ENCODE measurements at regions not wholly inside any gene's neighbourhood (a gene's known extent, or its start where the extent isn't known, plus 50 kb on each side); places are given as distances from the start of the nearest gene placed in this dataset.

DNA sequence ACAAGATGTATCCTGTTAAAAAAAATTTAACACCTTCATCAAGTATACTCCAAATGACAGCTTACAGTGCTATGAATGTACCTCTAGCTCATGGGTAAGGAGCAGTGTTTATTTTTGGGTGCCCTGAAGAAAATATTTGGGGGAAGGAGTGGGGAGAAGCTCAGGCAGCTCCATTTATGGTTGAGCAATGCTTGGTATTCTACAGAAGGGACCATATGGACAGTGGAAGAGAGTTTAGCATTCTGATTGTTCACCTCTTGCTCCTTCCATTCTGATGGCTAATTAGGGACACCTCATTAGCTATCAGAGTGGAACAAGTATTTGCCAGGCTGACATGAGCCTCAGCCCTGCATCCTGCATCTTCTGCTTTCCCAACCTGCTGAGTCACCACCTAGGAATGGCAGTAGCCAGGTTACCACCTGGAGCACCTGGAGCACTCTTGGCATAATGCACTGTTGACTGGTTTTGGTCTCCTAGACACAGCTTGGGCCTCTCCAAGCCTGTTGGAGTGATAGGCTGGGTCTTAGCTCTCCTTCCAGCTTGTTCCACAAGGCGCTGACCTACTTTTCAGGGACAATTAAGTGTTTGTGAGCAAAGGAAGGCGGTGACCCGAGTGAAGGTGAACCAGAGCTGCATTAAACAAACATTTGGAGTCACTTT is 62.0 kb upstream of the MACF1 start:
- Histone ChIP-seq H3K4me3 (replicated peaks; ENCODE audit: insufficient read depth, low read length) (no peak overlapping the region), H3K27ac (replicated peaks) (no peak overlapping the region), H3K27me3 (ENCODE audit: insufficient read depth, poor library complexity, severe bottlenecking) (peaks cover 6% of the 10 kb centered on the region)
- DNase-seq (ENCODE audit: low read depth in 1 of 2, low spot score in 1 of 2), result no peak
- no peak for TF ChIP-seq POLR2AphosphoS5 (IDR thresholded peaks at IDR 0.05; ENCODE audit: low read depth)
- no peak for TF ChIP-seq SPI1 (IDR thresholded peaks at IDR 0.05; ENCODE audit: borderline replicate concordance, low read depth)
- no peak for TF ChIP-seq GABPA (IDR thresholded peaks at IDR 0.05; ENCODE audit: low read depth)
- TF ChIP-seq, protein P1, sequence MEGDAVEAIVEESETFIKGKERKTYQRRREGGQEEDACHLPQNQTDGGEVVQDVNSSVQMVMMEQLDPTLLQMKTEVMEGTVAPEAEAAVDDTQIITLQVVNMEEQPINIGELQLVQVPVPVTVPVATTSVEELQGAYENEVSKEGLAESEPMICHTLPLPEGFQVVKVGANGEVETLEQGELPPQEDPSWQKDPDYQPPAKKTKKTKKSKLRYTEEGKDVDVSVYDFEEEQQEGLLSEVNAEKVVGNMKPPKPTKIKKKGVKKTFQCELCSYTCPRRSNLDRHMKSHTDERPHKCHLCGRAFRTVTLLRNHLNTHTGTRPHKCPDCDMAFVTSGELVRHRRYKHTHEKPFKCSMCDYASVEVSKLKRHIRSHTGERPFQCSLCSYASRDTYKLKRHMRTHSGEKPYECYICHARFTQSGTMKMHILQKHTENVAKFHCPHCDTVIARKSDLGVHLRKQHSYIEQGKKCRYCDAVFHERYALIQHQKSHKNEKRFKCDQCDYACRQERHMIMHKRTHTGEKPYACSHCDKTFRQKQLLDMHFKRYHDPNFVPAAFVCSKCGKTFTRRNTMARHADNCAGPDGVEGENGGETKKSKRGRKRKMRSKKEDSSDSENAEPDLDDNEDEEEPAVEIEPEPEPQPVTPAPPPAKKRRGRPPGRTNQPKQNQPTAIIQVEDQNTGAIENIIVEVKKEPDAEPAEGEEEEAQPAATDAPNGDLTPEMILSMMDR (IDR thresholded peaks at IDR 0.05; ENCODE audit: insufficient read depth, low read length), result no peak
- TF ChIP-seq, protein P2, sequence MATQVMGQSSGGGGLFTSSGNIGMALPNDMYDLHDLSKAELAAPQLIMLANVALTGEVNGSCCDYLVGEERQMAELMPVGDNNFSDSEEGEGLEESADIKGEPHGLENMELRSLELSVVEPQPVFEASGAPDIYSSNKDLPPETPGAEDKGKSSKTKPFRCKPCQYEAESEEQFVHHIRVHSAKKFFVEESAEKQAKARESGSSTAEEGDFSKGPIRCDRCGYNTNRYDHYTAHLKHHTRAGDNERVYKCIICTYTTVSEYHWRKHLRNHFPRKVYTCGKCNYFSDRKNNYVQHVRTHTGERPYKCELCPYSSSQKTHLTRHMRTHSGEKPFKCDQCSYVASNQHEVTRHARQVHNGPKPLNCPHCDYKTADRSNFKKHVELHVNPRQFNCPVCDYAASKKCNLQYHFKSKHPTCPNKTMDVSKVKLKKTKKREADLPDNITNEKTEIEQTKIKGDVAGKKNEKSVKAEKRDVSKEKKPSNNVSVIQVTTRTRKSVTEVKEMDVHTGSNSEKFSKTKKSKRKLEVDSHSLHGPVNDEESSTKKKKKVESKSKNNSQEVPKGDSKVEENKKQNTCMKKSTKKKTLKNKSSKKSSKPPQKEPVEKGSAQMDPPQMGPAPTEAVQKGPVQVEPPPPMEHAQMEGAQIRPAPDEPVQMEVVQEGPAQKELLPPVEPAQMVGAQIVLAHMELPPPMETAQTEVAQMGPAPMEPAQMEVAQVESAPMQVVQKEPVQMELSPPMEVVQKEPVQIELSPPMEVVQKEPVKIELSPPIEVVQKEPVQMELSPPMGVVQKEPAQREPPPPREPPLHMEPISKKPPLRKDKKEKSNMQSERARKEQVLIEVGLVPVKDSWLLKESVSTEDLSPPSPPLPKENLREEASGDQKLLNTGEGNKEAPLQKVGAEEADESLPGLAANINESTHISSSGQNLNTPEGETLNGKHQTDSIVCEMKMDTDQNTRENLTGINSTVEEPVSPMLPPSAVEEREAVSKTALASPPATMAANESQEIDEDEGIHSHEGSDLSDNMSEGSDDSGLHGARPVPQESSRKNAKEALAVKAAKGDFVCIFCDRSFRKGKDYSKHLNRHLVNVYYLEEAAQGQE (IDR thresholded peaks at IDR 0.05; ENCODE audit: insufficient replicate concordance, low read depth), result no peak

DNA sequence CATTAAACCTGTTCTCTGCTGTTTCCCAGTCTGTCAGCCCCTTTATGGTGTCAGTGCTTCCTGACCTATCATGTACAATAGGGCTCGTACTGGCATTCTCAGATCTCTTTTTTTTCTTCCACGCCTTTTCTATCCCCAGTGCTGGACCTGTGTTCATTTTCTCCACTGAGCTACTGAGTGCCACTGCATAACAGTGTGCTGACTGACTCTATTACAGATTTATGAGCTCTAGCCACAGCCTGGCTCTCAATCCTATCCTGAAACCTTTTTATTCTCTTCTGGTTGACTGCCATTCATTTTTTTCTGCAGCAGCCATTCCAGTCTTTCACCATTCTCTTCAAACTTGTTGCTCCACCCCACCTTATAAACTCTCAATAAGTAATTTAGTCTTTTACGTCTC is 59.6 kb upstream of the MACF1 start:
- Histone ChIP-seq H3K4me3 (replicated peaks; ENCODE audit: insufficient read depth, low read length) (no peak overlapping the region), H3K27me3 (ENCODE audit: insufficient read depth, poor library complexity, severe bottlenecking) (peaks cover 6% of the 10 kb centered on the region), H3K27ac (replicated peaks) (no peak overlapping the region)
- no peak for DNase-seq (ENCODE audit: low read depth in 1 of 2, low spot score in 1 of 2)
- no peak for TF ChIP-seq GABPA (IDR thresholded peaks at IDR 0.05; ENCODE audit: low read depth)
- TF ChIP-seq, protein P1 (IDR thresholded peaks at IDR 0.05; ENCODE audit: insufficient read depth, low read length), result no peak
- TF ChIP-seq, protein P2 (IDR thresholded peaks at IDR 0.05; ENCODE audit: insufficient replicate concordance, low read depth), result no peak
- no peak for TF ChIP-seq SPI1 (IDR thresholded peaks at IDR 0.05; ENCODE audit: borderline replicate concordance, low read depth)
- no peak for TF ChIP-seq POLR2AphosphoS5 (IDR thresholded peaks at IDR 0.05; ENCODE audit: low read depth)

DNA sequence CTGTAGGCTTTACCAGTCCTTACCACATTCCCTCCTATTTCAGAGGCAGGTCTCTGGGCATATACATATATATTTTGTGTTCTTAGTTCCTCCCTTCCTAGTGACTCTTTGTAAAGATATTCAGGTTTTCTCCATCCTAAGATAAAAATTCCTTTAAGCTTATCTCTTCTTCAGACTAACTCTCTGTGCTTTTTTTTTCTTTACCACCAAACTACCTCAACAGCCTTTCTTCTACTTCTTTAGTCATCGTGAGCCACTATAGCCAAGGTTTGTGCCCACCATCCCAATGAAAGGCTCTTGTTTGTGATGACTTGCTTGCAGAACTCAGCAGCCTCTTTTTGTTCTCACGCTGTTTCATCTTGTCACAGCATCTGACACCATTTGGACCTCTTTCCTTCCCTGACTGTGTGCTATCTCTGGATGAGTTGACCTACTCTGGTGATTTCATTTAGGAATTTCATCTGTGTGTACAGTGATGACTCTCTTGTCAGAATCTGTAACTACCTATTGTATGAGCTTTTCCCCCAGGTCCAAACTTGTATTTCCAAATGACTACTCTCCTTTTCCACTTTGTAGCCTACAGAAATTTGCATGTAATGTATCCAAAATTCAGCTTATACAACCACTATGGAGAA is 59.0 kb upstream of the MACF1 start:
- DNase-seq (ENCODE audit: low read depth in 1 of 2, low spot score in 1 of 2), result no peak
- Histone ChIP-seq H3K4me3 (replicated peaks; ENCODE audit: insufficient read depth, low read length) (no peak overlapping the region), H3K27me3 (ENCODE audit: insufficient read depth, poor library complexity, severe bottlenecking) (peaks cover 8% of the 10 kb centered on the region), H3K27ac (replicated peaks) (no peak overlapping the region)
- TF ChIP-seq GABPA (IDR thresholded peaks at IDR 0.05; ENCODE audit: low read depth), result no peak
- TF ChIP-seq, protein P1 (IDR thresholded peaks at IDR 0.05; ENCODE audit: insufficient read depth, low read length), result no peak
- TF ChIP-seq, protein P2 (IDR thresholded peaks at IDR 0.05; ENCODE audit: insufficient replicate concordance, low read depth), result no peak
- TF ChIP-seq SPI1 (IDR thresholded peaks at IDR 0.05; ENCODE audit: borderline replicate concordance, low read depth), result no peak
- TF ChIP-seq POLR2AphosphoS5 (IDR thresholded peaks at IDR 0.05; ENCODE audit: low read depth), result no peak
